Stimulated activated naive CD8-positive, alpha-beta T cell treated with anti-CD3 and anti-CD28 coated beads, Interleukin-15, Interleukin-2, amounts not matched to agents 100 ng/mL and 50 ng/mL, for 24 hours (primary cell): ENCODE measurements at regions not wholly inside any gene's neighbourhood (a gene's known extent, or its start where the extent isn't known, plus 50 kb on each side); places are given as distances from the start of the nearest gene placed in this dataset.
"Not testable (repeated sequence)": the region's sequence is repeated elsewhere in the genome, so short reads cannot be mapped to it uniquely, and the experiment has no call there.

ENCODE experiments used
- H3K27ac Mint-ChIP-seq: one replicate; pipeline ENCODE4 v1.8.0; 2021; ENCODE audit warnings: mild to moderate bottlenecking, mixed read lengths
- H3K27me3 Mint-ChIP-seq: one replicate; pipeline ENCODE4 v1.8.0; 2021; ENCODE audit warnings: mixed read lengths
- H3K36me3 Mint-ChIP-seq: one replicate; pipeline ENCODE4 v1.8.0; 2021; ENCODE audit warnings: low read depth, mixed read lengths
- H3K4me1 Mint-ChIP-seq: one replicate; pipeline ENCODE4 v1.8.0; 2021; ENCODE audit warnings: low read depth, mixed read lengths
- H3K4me3 Mint-ChIP-seq: one replicate; pipeline ENCODE4 v1.8.0; 2021; ENCODE audit warnings: mild to moderate bottlenecking, mixed read lengths
- H3K9me3 Mint-ChIP-seq: one replicate; pipeline ENCODE4 v1.8.0; 2021; ENCODE audit warnings: mixed read lengths

DNA sequence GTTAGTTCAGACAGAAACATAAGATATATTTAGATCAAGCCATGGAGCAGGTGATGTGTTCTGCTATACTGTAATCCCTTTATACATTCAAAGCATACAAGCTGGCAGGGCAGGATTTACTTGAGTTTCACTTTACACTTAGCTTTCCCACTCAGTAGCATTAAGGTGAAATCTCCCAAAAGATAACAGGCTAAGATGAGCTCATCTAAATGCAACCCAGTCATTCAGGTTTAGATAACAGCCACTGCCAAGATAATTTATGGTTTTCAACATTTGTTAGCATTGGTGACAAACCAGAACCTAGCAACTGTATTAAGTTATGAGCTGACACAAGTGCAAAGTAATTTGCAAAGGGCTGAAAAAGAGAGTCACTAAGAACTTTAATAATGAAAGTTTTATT lies 925.1 kb upstream of the ATXN7L3B start:
- H3K9me3 Mint-ChIP-seq = peaks cover 16% of the 10 kb centered on the region
- H3K36me3 Mint-ChIP-seq = no peaks in the 10 kb centered on the region
- H3K4me1 Mint-ChIP-seq = no peaks in the 10 kb centered on the region
- no peak overlapping the region for H3K4me3 Mint-ChIP-seq
- H3K27ac Mint-ChIP-seq = no peak overlapping the region
- H3K27me3 Mint-ChIP-seq = no peaks in the 10 kb centered on the region

DNA sequence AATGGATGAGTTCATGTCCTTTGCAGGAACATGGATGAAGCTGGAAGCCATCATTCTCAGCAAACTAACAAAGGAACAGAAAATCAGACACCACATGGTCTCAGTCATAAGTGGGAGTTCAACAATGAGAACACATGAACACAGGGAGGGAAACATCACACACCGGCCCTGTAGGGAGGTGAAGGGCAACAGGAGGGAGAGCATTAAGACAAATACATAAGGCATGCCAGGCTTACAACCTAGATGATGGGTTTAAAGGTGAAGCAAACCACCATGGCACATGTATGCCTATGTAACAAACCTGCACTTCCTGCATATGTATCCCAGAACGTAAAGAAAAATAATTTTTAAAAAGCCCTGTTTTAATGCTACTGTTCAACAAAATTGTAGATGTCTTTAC lies 914.2 kb upstream of the ATXN7L3B start:
- Mint-ChIP-seq H3K27ac (no peak overlapping the region), H3K4me3 (no peak overlapping the region), H3K9me3 (peaks cover 6% of the 10 kb centered on the region), H3K4me1 (no peaks in the 10 kb centered on the region), H3K36me3 (no peaks in the 10 kb centered on the region), H3K27me3 (no peaks in the 10 kb centered on the region)

DNA sequence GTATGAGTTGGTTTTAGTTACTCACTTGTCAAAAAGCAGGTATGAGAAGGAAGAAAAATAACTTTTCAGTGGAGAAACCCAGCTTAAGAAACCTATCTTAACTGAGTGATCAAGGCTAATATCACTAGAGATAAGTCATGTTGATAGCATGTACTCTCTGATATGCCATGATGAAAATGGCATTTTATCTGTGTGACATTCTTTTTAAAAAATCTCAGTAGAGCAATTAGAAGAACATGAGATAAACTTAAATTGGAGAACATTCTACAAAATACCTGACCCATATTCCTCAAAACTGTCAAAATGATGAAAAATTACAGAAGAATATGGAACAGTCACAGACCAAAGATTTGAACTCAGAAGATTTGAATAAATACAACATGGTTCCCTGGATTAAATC lies 912.4 kb upstream of the ATXN7L3B start:
- H3K27ac Mint-ChIP-seq = no peak overlapping the region
- H3K9me3 Mint-ChIP-seq = peaks cover 6% of the 10 kb centered on the region
- no peaks in the 10 kb centered on the region for H3K36me3 Mint-ChIP-seq
- H3K4me3 Mint-ChIP-seq = no peak overlapping the region
- no peaks in the 10 kb centered on the region for H3K4me1 Mint-ChIP-seq
- no peaks in the 10 kb centered on the region for H3K27me3 Mint-ChIP-seq

GRCh38 chr12:73629171-73629570 lies 908.5 kb upstream of the ATXN7L3B start:
- Mint-ChIP-seq H3K4me1 (no peaks in the 10 kb centered on the region), H3K36me3 (no peaks in the 10 kb centered on the region), H3K9me3 (no peaks in the 10 kb centered on the region), H3K4me3 (no peak overlapping the region), H3K27me3 (no peaks in the 10 kb centered on the region), H3K27ac (no peak overlapping the region)

- Mint-ChIP-seq H3K4me3 (no peak overlapping the region), H3K9me3 (no peaks in the 10 kb centered on the region), H3K36me3 (no peaks in the 10 kb centered on the region), H3K27ac (no peak overlapping the region), H3K27me3 (no peaks in the 10 kb centered on the region), H3K4me1 (no peaks in the 10 kb centered on the region)
Measured at GRCh38 chr12:73629893-73630831, 907.5 kb upstream of the ATXN7L3B start.

GRCh38 chr12:73632191-73632590 lies 905.4 kb upstream of the ATXN7L3B start:
- Mint-ChIP-seq H3K27ac (no peak overlapping the region), H3K36me3 (no peaks in the 10 kb centered on the region), H3K27me3 (no peaks in the 10 kb centered on the region), H3K9me3 (peaks cover 4% of the 10 kb centered on the region), H3K4me3 (no peak overlapping the region), H3K4me1 (no peaks in the 10 kb centered on the region)

DNA sequence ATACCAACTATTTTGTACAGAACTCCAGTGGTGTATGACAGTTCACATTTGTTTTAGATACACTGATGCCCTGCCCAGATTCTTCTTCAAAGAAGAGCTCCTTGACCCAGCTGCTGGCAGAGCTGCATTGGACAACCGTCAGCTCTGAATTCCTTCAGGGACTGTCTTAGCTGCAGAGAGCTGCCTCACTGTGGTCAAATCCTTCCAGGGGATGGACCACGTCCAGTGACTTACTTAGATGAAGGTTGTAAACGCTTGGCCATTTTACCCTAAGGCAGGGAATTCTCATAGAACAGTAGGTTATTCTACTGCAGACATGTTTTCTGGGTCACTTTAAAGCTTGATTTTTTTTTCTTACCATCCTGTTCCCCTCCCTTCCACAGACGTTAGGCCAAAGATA lies 905.0 kb upstream of the ATXN7L3B start:
- Mint-ChIP-seq H3K27me3 (no peaks in the 10 kb centered on the region), H3K9me3 (peaks cover 4% of the 10 kb centered on the region), H3K27ac (no peak overlapping the region), H3K4me3 (no peak overlapping the region), H3K4me1 (no peaks in the 10 kb centered on the region), H3K36me3 (no peaks in the 10 kb centered on the region)

GRCh38 chr12:73639397-73639796 lies 898.2 kb upstream of the ATXN7L3B start:
- H3K27ac Mint-ChIP-seq, H3K4me3 Mint-ChIP-seq, H3K9me3 Mint-ChIP-seq: not testable (repeated sequence)

DNA sequence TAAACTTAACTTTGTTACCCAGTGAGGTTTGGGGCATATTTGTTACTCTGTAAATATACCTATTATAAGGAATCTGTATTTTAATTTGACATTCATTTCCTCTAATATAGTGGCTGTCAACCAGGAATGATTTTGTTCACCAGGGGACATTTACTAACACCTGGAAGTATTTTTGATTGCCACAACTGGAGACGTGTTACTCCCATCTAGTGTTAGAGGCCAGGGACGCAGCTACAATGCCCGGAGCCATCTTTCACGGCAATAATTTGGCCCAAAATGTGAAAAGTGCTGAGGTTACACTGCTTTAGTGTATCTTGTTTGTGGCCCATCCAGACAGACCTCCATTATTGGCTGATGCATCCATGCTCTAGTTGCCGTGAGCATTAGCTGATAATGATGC lies 881.3 kb upstream of the ATXN7L3B start:
- H3K9me3 Mint-ChIP-seq = peaks cover 8% of the 10 kb centered on the region
- no peaks in the 10 kb centered on the region for H3K36me3 Mint-ChIP-seq
- H3K27ac Mint-ChIP-seq = no peak overlapping the region
- no peaks in the 10 kb centered on the region for H3K4me1 Mint-ChIP-seq
- no peaks in the 10 kb centered on the region for H3K27me3 Mint-ChIP-seq
- H3K4me3 Mint-ChIP-seq = no peak overlapping the region

More at GRCh38 chr12:73639397-73639796, 898.2 kb upstream of the ATXN7L3B start:
- not testable (repeated sequence) for H3K36me3 Mint-ChIP-seq, H3K27me3 Mint-ChIP-seq, H3K4me1 Mint-ChIP-seq

DNA sequence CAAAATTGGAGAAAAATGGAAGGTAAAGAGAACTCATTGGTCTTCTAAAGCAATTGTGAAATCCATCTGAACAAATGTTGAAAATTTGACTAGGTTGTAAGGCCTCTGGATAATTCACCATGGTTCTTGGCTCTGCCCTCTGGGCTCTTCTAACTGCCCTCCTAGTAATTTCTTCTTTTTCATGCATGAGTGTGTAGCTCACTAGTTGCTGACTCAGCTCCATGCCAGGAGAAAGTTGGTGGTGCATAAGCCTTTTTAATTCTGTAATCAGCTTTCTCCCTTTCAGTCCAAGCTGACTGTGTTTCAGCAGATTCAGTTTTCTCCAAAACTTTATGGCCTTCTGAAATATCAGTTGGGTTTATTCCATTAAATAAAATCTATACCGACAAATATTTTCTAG lies 877.8 kb upstream of the ATXN7L3B start:
- no peaks in the 10 kb centered on the region for H3K9me3 Mint-ChIP-seq
- H3K36me3 Mint-ChIP-seq = no peaks in the 10 kb centered on the region
- H3K4me1 Mint-ChIP-seq = no peaks in the 10 kb centered on the region
- H3K27ac Mint-ChIP-seq = no peak overlapping the region
- no peak overlapping the region for H3K4me3 Mint-ChIP-seq
- no peaks in the 10 kb centered on the region for H3K27me3 Mint-ChIP-seq

DNA sequence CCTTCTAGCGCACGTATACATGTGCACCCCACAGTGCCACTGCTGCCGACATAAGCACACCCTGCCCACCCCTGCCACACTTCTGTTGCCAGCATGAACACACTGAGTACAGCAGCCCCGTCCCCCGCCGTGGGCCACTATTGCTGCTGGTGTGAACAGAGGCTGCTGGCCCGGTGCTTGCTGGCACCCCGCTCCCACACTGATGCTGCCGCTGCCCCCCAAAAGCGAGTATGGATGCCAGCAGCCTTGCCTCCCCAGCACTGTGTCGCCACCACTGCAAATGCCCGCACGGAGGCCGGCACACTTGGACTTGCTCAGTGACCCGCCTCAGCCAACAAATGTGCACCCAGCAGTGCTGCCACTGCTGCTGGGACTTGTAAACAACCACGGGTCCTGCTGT lies 872.4 kb upstream of the ATXN7L3B start:
- H3K4me1 Mint-ChIP-seq = no peaks in the 10 kb centered on the region
- no peaks in the 10 kb centered on the region for H3K27me3 Mint-ChIP-seq
- no peak overlapping the region for H3K27ac Mint-ChIP-seq
- H3K4me3 Mint-ChIP-seq = no peak overlapping the region
- H3K36me3 Mint-ChIP-seq = no peaks in the 10 kb centered on the region
- no peaks in the 10 kb centered on the region for H3K9me3 Mint-ChIP-seq

DNA sequence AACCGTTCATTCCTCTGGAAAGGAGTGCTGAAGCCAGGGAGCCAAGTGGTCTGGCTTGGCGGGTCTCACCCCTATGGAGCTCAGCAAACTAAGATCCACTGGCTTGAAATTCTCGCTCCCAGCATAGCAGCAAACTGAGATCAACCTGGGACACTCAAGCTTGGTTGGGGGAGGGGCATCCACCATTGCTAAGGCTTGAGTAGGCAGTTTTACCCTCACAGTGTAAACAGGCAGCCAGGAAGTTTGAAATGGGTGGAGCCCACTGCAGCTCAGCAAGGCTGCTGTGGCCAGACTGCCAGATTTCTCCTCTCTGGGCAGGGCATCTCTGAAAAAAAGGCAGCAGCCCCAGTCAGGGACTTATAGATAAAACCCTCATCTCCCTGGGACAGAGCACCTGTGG lies 866.1 kb upstream of the ATXN7L3B start:
- not testable (repeated sequence) for H3K36me3 Mint-ChIP-seq

DNA sequence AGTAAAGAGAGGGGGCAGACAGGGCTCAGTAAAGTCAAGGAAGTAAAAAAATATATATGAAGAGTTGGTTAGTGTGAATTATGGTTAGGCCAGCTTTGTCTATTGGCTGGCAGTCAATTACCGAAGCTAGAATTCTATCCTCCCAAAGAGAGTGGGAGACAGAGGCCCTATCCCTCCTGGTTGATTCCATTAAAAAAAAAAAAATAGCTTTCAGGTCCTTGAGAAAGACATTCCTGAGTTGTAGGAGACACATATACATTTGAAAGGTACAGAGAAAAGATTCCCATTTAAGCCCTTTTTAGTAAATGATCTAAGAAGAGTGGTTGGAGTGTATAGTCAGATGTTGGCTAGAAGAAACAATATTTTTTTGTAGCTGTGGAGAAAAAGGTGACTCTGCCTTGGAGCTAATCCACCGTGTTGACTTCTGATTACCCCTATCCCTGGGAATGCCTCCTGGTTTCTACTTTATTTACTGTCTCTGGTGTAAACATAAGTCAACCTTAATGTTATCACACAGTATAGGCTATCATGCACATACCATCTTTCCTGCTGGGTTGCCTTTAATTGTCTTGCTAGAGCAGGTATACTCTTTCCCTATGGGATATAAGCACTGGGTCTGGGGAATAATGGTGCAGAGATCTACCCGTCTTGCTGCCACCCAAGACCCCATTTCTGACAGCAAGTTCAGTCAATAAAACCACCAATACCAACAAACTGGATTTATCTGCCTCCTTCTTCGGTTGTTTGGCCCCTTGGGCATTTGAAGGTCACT lies 859.9 kb upstream of the ATXN7L3B start:
- Mint-ChIP-seq H3K4me1 (no peaks in the 10 kb centered on the region), H3K4me3 (no peak overlapping the region), H3K9me3 (peaks cover 3% of the 10 kb centered on the region), H3K27ac (no peak overlapping the region), H3K27me3 (no peaks in the 10 kb centered on the region), H3K36me3 (no peaks in the 10 kb centered on the region)

More for the DNA sequence above, 866.1 kb upstream of the ATXN7L3B start:
- not testable (repeated sequence) for H3K27ac Mint-ChIP-seq, H3K4me3 Mint-ChIP-seq, H3K27me3 Mint-ChIP-seq, H3K4me1 Mint-ChIP-seq
- H3K9me3 Mint-ChIP-seq = peaks cover 11% of the 10 kb centered on the region

- no peaks in the 10 kb centered on the region for H3K4me1 Mint-ChIP-seq
- no peaks in the 10 kb centered on the region for H3K36me3 Mint-ChIP-seq
- H3K27ac Mint-ChIP-seq = no peak overlapping the region
- no peak overlapping the region for H3K4me3 Mint-ChIP-seq
- peaks cover 3% of the 10 kb centered on the region for H3K9me3 Mint-ChIP-seq
- no peaks in the 10 kb centered on the region for H3K27me3 Mint-ChIP-seq
Measured at GRCh38 chr12:73678335-73678734, 859.3 kb upstream of the ATXN7L3B start.

DNA sequence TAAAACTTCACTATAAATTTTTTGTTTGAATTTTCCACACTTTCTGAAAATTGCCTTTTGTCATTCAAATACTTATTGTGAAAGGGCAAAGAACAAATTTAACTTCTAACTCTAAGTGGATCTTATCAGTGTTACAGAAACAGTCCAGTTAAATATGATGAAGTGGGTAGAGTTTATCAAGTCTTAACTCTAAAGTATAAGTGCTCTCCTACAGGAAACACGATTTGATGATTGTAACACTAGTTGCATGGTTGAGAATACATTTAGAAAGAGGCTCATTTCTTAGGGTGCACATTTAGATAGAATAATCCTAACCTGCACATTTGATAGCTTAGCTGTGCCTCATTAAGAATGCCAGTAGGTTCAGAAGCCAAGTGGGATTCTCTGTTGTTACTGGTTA lies 838.3 kb upstream of the ATXN7L3B start:
- Mint-ChIP-seq H3K36me3 (no peaks in the 10 kb centered on the region), H3K4me1 (no peaks in the 10 kb centered on the region), H3K27me3 (no peaks in the 10 kb centered on the region), H3K4me3 (no peak overlapping the region), H3K27ac (no peak overlapping the region), H3K9me3 (peaks cover 4% of the 10 kb centered on the region)
